RCC 7860 (cell line): ENCODE measurements at regions not wholly inside any gene's neighbourhood (a gene's known extent, or its start where the extent isn't known, plus 50 kb on each side); places are given as distances from the start of the nearest gene placed in this dataset.

Source experiments
- DNase-seq: peaks from one replicate; pipeline ENCODE4 v3.0.0-alpha.2; 2015; ENCODE audit warnings: low spot score
- FAIRE-seq: peaks from 2 replicates; lab custom pipeline; 2012; peaks lifted over from hg19 to GRCh38; lab: Jason Lieb, UNC

- DNase-seq, result no peak
- no peak for FAIRE-seq
Observed at GRCh38 chr2:14817848-14818247, 185.3 kb downstream of the LRATD1 start.

- no peak for DNase-seq
- no peak for FAIRE-seq
Observed at GRCh38 chr2:14826518-14826917, 194.0 kb downstream of the LRATD1 start.

- FAIRE-seq (no peak), DNase-seq (no peak)
Observed at GRCh38 chr2:14827226-14828023, 194.9 kb downstream of the LRATD1 start.

- FAIRE-seq, result no peak
- DNase-seq, result no peak
Observed at GRCh38 chr2:14828223-14828622, 195.7 kb downstream of the LRATD1 start.

- FAIRE-seq (no peak), DNase-seq (no peak)
Observed at GRCh38 chr2:14828968-14829367, 196.5 kb downstream of the LRATD1 start.

- DNase-seq (no peak), FAIRE-seq (no peak)
Observed at GRCh38 chr2:14831458-14831857, 198.9 kb downstream of the LRATD1 start.

GRCh38 chr2:14843507-14844204 lies 211.1 kb downstream of the LRATD1 start:
- FAIRE-seq, result no peak
- DNase-seq, result no peak

GRCh38 chr2:14855751-14856150 lies 223.2 kb downstream of the LRATD1 start:
- DNase-seq, result no peak
- no peak for FAIRE-seq

- no peak for FAIRE-seq
- no peak for DNase-seq
Observed at GRCh38 chr2:14861181-14861580, 228.7 kb downstream of the LRATD1 start.

GRCh38 chr2:14866736-14867352 lies 234.3 kb downstream of the LRATD1 start:
- FAIRE-seq (no peak), DNase-seq (no peak)

- FAIRE-seq, result no peak
- no peak for DNase-seq
Observed at GRCh38 chr2:14867853-14868252, 235.3 kb downstream of the LRATD1 start.

GRCh38 chr2:14872779-14873325 lies 240.3 kb downstream of the LRATD1 start:
- DNase-seq (no peak), FAIRE-seq (no peak)

- DNase-seq (no peak), FAIRE-seq (no peak)
Observed at GRCh38 chr2:14881651-14882327, 249.3 kb downstream of the LRATD1 start.

GRCh38 chr2:14884651-14885050 lies 252.1 kb downstream of the LRATD1 start:
- FAIRE-seq, result no peak
- no peak for DNase-seq

- FAIRE-seq (no peak), DNase-seq (no peak)
Observed at GRCh38 chr2:14891546-14891945, 259.0 kb downstream of the LRATD1 start.

GRCh38 chr2:14896330-14897030 lies 264.0 kb downstream of the LRATD1 start:
- no peak for DNase-seq
- no peak for FAIRE-seq

GRCh38 chr2:14899621-14900414 lies 267.3 kb downstream of the LRATD1 start:
- DNase-seq, result no peak
- FAIRE-seq, result no peak

GRCh38 chr2:14901737-14902136 lies 269.2 kb downstream of the LRATD1 start:
- no peak for DNase-seq
- no peak for FAIRE-seq

GRCh38 chr2:14902953-14903352 lies 270.4 kb downstream of the LRATD1 start:
- DNase-seq (no peak), FAIRE-seq (no peak)
